OCI-LY7 (cell line): ENCODE measurements at regions not wholly inside any gene's neighbourhood (a gene's known extent, or its start where the extent isn't known, plus 50 kb on each side); places are given as distances from the start of the nearest gene placed in this dataset.

Source experiments
- BruUV-seq: library from RNA; stranded (reverse); fragments of 400-500 nt; replicated peaks from 2 replicates; lab custom pipeline; 2021; lab: Mats Ljungman, UMichigan
- CTCF ChIA-PET: fragments of 300-600 bp; sonication (Branson Sonifier 250); formaldehyde crosslinking; loops from one replicate; lab custom pipeline; 2022; ENCODE audit warnings: antibody characterized with exemption; ENCODE audit not compliant: unreplicated experiment; lab: Charles Lee
- POLR2A ChIA-PET: fragments of 300-600 bp; sonication (Branson Sonifier 250); formaldehyde crosslinking; loops from one replicate; lab custom pipeline; 2022; ENCODE audit warnings: antibody characterized with exemption; lab: Charles Lee
- DNase-seq: peaks from one replicate; pipeline ENCODE4 v3.0.0-alpha.2; 2015; ENCODE audit warnings: low spot score
- H2AFZ ChIP-seq: fragments of 200-600 bp; sonication (generic), shearing (Covaris generic); 2 replicates; pipeline ENCODE4 v1.6.1; 2014; ENCODE audit warnings: mild to moderate bottlenecking, antibody characterized with exemption, low read length, moderate library complexity
- H3K27ac ChIP-seq: fragments of 200-600 bp; sonication (generic); 2 replicates; pipeline ENCODE4 v1.5.1; 2014; ENCODE audit warnings: mixed run types, low read depth, mild to moderate bottlenecking, moderate library complexity, low read length, inconsistent platforms; ENCODE audit not compliant: poor library complexity, severe bottlenecking
- H3K36me3 ChIP-seq: fragments of 200-600 bp; sonication (generic); 2 replicates; pipeline ENCODE4 v1.6.1; 2014; ENCODE audit warnings: mild to moderate bottlenecking, antibody characterized with exemption, low read length, moderate library complexity, mixed read lengths; ENCODE audit not compliant: insufficient read depth
- H3K4me1 ChIP-seq: fragments of 200-600 bp; sonication (generic); 2 replicates; pipeline ENCODE4 v1.5.1; 2014; ENCODE audit warnings: mild to moderate bottlenecking, low read length; ENCODE audit not compliant: insufficient read depth, poor library complexity, severe bottlenecking
- H3K4me2 ChIP-seq: fragments of 200-600 bp; sonication (generic); 2 replicates; pipeline ENCODE4 v1.6.1; 2014; ENCODE audit warnings: mild to moderate bottlenecking, low read length
- H3K4me3 ChIP-seq: fragments of 200-600 bp; sonication (generic); 2 replicates; pipeline ENCODE4 v1.5.1; 2014; ENCODE audit warnings: mild to moderate bottlenecking, low read depth, low read length; ENCODE audit not compliant: poor library complexity, severe bottlenecking
- H3K79me2 ChIP-seq: fragments of 200-600 bp; sonication (generic); 2 replicates; pipeline ENCODE4 v1.6.1; 2016; ENCODE audit warnings: low read depth, mild to moderate bottlenecking, low read length, moderate library complexity, mixed read lengths; ENCODE audit not compliant: insufficient read depth
- H3K9me2 ChIP-seq: fragments of 200-600 bp; sonication (generic); 2 replicates; pipeline ENCODE4 v1.6.1; 2016; ENCODE audit warnings: mild to moderate bottlenecking, low read length, mixed read lengths; ENCODE audit not compliant: insufficient read depth
- H3K9me3 ChIP-seq: fragments of 200-600 bp; sonication (generic); 2 replicates; pipeline ENCODE4 v1.6.1; 2014; ENCODE audit warnings: mild to moderate bottlenecking, mixed run types, low read length, mixed read lengths
- H4K20me1 ChIP-seq: fragments of 200-600 bp; sonication (generic); 2 replicates; pipeline ENCODE4 v1.6.1; 2014; ENCODE audit warnings: mild to moderate bottlenecking, antibody characterized with exemption, low read length, moderate library complexity, mixed read lengths; ENCODE audit not compliant: insufficient read depth
- CTCF ChIP-seq: fragments of 200-600 bp; sonication (generic); conservative IDR thresholded peaks from 2 replicates; pipeline ENCODE4 v1.5.1; 2014; ENCODE audit warnings: mild to moderate bottlenecking, antibody characterized with exemption, low read length, moderate library complexity, mixed read lengths
- EZH2phosphoT487 ChIP-seq: fragments of 200-600 bp; sonication (generic); IDR thresholded peaks from 2 replicates; pipeline ENCODE4 v1.6.1; 2018; ENCODE audit warnings: low read depth, borderline replicate concordance, mild to moderate bottlenecking, mixed run types, antibody characterized with exemption, low read length, moderate library complexity, mixed read lengths
- intact Hi-C: fragments of 100-400 bp; cut with micrococcal nuclease; formaldehyde crosslinking; loops from one replicate; pipeline ENCODE4 v1.10.0; 2022; ENCODE audit not compliant: unreplicated experiment

- Histone ChIP-seq H2AFZ (peak overlapping the region; percentile 20; the same call in 1 of the 2 replicates), H3K4me2 (no peak overlapping the region), H3K9me2 (no peaks in the 10 kb centered on the region), H3K4me3 (no peak overlapping the region), H3K9me3 (no peaks in the 10 kb centered on the region), H4K20me1 (no peaks in the 10 kb centered on the region), H3K36me3 (no peaks in the 10 kb centered on the region), H3K79me2 (no peaks in the 10 kb centered on the region), H3K27ac (no peak overlapping the region), H3K4me1 (no peaks in the 10 kb centered on the region)
- BruUV-seq = no TSS peak
- no peak for DNase-seq
- CTCF ChIA-PET = interaction anchor here (0.8 kb wide), 1 partner anchor 11 kb away, joined by 3 read pairs; no protein-coding TSS in a partner anchor
- POLR2A ChIA-PET = interaction anchor here (0.6 to 1.3 kb wide), 5 partner anchors 34 to 331 kb away, joined by 3 to 7 read pairs (median 3); no protein-coding TSS in a partner anchor
- TF ChIP-seq CTCF = no peak
- no peak for TF ChIP-seq EZH2phosphoT487
- intact Hi-C loops = no loop called here
Measured at GRCh38 chr6:19632230-19632629, 204.9 kb upstream of the ID4 start.

GRCh38 chr6:19632786-19633185 is 204.4 kb upstream of the ID4 start:
- H3K36me3 ChIP-seq = no peaks in the 10 kb centered on the region
- H3K9me3 ChIP-seq = no peaks in the 10 kb centered on the region
- POLR2A ChIA-PET = interaction anchor here (0.7 to 1.3 kb wide), 4 partner anchors 34 to 323 kb away, joined by 3 to 7 read pairs (median 3); no protein-coding TSS in a partner anchor
- no peak overlapping the region for H3K4me3 ChIP-seq
- DNase-seq = no peak
- H3K27ac ChIP-seq = no peak overlapping the region
- H4K20me1 ChIP-seq = no peaks in the 10 kb centered on the region
- no peaks in the 10 kb centered on the region for H3K9me2 ChIP-seq
- H3K4me2 ChIP-seq = no peak overlapping the region
- CTCF ChIA-PET = interaction anchor here (0.8 kb wide), 1 partner anchor 10 kb away, joined by 3 read pairs; no protein-coding TSS in a partner anchor
- intact Hi-C loops = no loop called here
- H2AFZ ChIP-seq = no peak overlapping the region
- H3K79me2 ChIP-seq = no peaks in the 10 kb centered on the region
- H3K4me1 ChIP-seq = no peaks in the 10 kb centered on the region
- TF ChIP-seq CTCF (no peak), EZH2phosphoT487 (no peak)
- no TSS peak for BruUV-seq

- H3K36me3 ChIP-seq = no peaks in the 10 kb centered on the region
- no peak overlapping the region for H3K4me2 ChIP-seq
- intact Hi-C loops = no loop called here
- H4K20me1 ChIP-seq = no peaks in the 10 kb centered on the region
- ChIA-PET CTCF (no interaction called here), POLR2A (no interaction called here)
- DNase-seq = no peak
- H3K4me1 ChIP-seq = no peaks in the 10 kb centered on the region
- H3K9me3 ChIP-seq = no peaks in the 10 kb centered on the region
- H2AFZ ChIP-seq = no peak overlapping the region
- H3K9me2 ChIP-seq = no peaks in the 10 kb centered on the region
- BruUV-seq = no TSS peak
- TF ChIP-seq EZH2phosphoT487 = no peak
- no peak for TF ChIP-seq CTCF
- no peaks in the 10 kb centered on the region for H3K79me2 ChIP-seq
- H3K27ac ChIP-seq = no peak overlapping the region
- no peak overlapping the region for H3K4me3 ChIP-seq
Measured at GRCh38 chr6:19635728-19636127, 201.4 kb upstream of the ID4 start.
